Loucy (cell line): ENCODE measurements at regions not wholly inside any gene's neighbourhood (a gene's known extent, or its start where the extent isn't known, plus 50 kb on each side); places are given as distances from the start of the nearest gene placed in this dataset.
"Not testable (repeated sequence)": the region's sequence is repeated elsewhere in the genome, so short reads cannot be mapped to it uniquely, and the experiment has no call there.

Source experiments
- CTCF ChIP-seq: fragments of 200-600 bp; sonication (generic); conservative IDR thresholded peaks from 2 replicates; pipeline ENCODE4 v1.5.1; 2014; ENCODE audit warnings: mild to moderate bottlenecking, antibody characterized with exemption, low read length
- EZH2phosphoT487 ChIP-seq: fragments of 200-600 bp; IDR thresholded peaks from 2 replicates; pipeline ENCODE4 v1.6.1; 2018; ENCODE audit warnings: antibody characterized with exemption, mild to moderate bottlenecking, moderate library complexity, borderline replicate concordance

- not testable (repeated sequence) for TF ChIP-seq CTCF, EZH2phosphoT487
Observed at GRCh38 chr6:48591158-48591557, 480.2 kb upstream of the PTCHD4 start.
